ENCODE measurements at regions not wholly inside any gene's neighbourhood (a gene's known extent, or its start where the extent isn't known, plus 50 kb on each side); places are given as distances from the start of the nearest gene placed in this dataset.

GRCh38 chr4:100834616-100835015 is 316.8 kb upstream of the EMCN start:
- DNase-seq (ENCODE audit: low read depth, low spot score): no peak
- Mint-ChIP-seq H3K27ac (ENCODE audit: unreplicated experiment) (no peak overlapping the region), H3K4me3 (no peak overlapping the region), H3K36me3 (ENCODE audit: low read depth) (no peaks in the 10 kb centered on the region), H3K4me1 (peaks cover 8% of the 10 kb centered on the region), H3K9me3 (peaks cover 6% of the 10 kb centered on the region), H3K27me3 (ENCODE audit: low read depth) (no peaks in the 10 kb centered on the region)
- TF ChIP-seq CTCF (conservative IDR thresholded peaks at IDR 0.05): no peak

GRCh38 chr4:100833906-100834305 is 316.1 kb upstream of the EMCN start:
- DNase-seq (ENCODE audit: low read depth, low spot score): no peak
- no peak overlapping the region for H3K27ac Mint-ChIP-seq (ENCODE audit: unreplicated experiment)
- H3K4me3 Mint-ChIP-seq: no peak overlapping the region
- H3K9me3 Mint-ChIP-seq: peaks cover 5% of the 10 kb centered on the region
- no peaks in the 10 kb centered on the region for H3K36me3 Mint-ChIP-seq (ENCODE audit: low read depth)
- H3K27me3 Mint-ChIP-seq (ENCODE audit: low read depth): no peaks in the 10 kb centered on the region
- peaks cover 8% of the 10 kb centered on the region for H3K4me1 Mint-ChIP-seq
- no peak for TF ChIP-seq CTCF (conservative IDR thresholded peaks at IDR 0.05)

GRCh38 chr4:100828986-100829685 is 311.3 kb upstream of the EMCN start:
- Mint-ChIP-seq H3K4me3 (no peak overlapping the region), H3K36me3 (ENCODE audit: low read depth) (peaks cover 5% of the 10 kb centered on the region), H3K4me1 (peaks cover 10% of the 10 kb centered on the region), H3K27me3 (ENCODE audit: low read depth) (no peaks in the 10 kb centered on the region), H3K9me3 (peaks cover 9% of the 10 kb centered on the region), H3K27ac (ENCODE audit: unreplicated experiment) (no peak overlapping the region)
- no peak for TF ChIP-seq CTCF (conservative IDR thresholded peaks at IDR 0.05)
- DNase-seq (ENCODE audit: low read depth, low spot score): no peak

GRCh38 chr4:100828364-100828763 is 310.5 kb upstream of the EMCN start:
- Mint-ChIP-seq H3K27ac (ENCODE audit: unreplicated experiment) (no peak overlapping the region), H3K4me3 (no peak overlapping the region), H3K36me3 (ENCODE audit: low read depth) (peaks cover 5% of the 10 kb centered on the region), H3K4me1 (peaks cover 10% of the 10 kb centered on the region), H3K9me3 (peaks cover 9% of the 10 kb centered on the region), H3K27me3 (ENCODE audit: low read depth) (no peaks in the 10 kb centered on the region)
- no peak for DNase-seq (ENCODE audit: low read depth, low spot score)
- TF ChIP-seq CTCF (conservative IDR thresholded peaks at IDR 0.05): no peak

GRCh38 chr4:100827756-100828155 is 309.9 kb upstream of the EMCN start:
- H3K36me3 Mint-ChIP-seq (ENCODE audit: low read depth): peaks cover 5% of the 10 kb centered on the region
- TF ChIP-seq CTCF (conservative IDR thresholded peaks at IDR 0.05): no peak
- H3K9me3 Mint-ChIP-seq: peaks cover 9% of the 10 kb centered on the region
- peaks cover 11% of the 10 kb centered on the region for H3K4me1 Mint-ChIP-seq
- no peak overlapping the region for H3K27ac Mint-ChIP-seq (ENCODE audit: unreplicated experiment)
- no peaks in the 10 kb centered on the region for H3K27me3 Mint-ChIP-seq (ENCODE audit: low read depth)
- H3K4me3 Mint-ChIP-seq: no peak overlapping the region
- no peak for DNase-seq (ENCODE audit: low read depth, low spot score)
